Astrocyte of the cerebellum (primary cell): ENCODE measurements at regions not wholly inside any gene's neighbourhood (a gene's known extent, or its start where the extent isn't known, plus 50 kb on each side); places are given as distances from the start of the nearest gene placed in this dataset.
A peak's percentile ranks its signal among the peaks of the same experiment; 100 is the strongest.

Source experiments
- DNase-seq: peaks from one replicate; pipeline ENCODE4 v3.0.0-alpha.2; 2011; ENCODE audit warnings: low read depth
- H3K4me3 ChIP-seq: 2 replicates; pipeline ENCODE4 v1.5.1; 2011; ENCODE audit warnings: mild to moderate bottlenecking, low read depth, low read length, moderate library complexity
- CTCF ChIP-seq: IDR thresholded peaks from 2 replicates; pipeline ENCODE4 v1.5.1; 2012; ENCODE audit warnings: low read length, low read depth, moderate library complexity, mild to moderate bottlenecking; ENCODE audit errors: missing control alignments
- in situ Hi-C: cut with HindIII; loops from 2 replicates; pipeline ENCODE4 v1.10.0; 2017; ENCODE audit warnings: low sequenced_read_pairs

- in situ Hi-C loops: no loop called here
- no peak for DNase-seq
These were observed 124.1 kb upstream of the PDHA2 start for GRCh38 chr4:95715830-95716229.

DNA sequence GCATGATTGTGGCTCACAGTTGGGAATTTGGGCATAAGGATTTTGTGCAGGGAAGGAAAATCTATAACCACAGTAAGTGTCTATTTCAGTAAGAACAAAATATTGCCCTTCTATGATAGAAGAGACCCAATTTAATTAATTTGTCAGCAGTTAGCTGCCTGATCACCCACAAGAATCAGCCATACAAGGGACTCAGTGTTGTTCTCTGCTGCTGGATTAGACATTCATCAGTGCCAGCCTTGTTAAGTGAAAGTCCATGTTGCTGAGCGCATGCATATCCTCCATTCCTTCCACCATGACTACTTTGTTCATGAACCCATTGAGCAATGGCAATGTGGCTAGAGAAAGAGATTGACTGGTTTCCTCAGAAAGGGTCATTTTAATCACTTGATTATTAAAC, 125.3 kb upstream of the PDHA2 start:
- H3K4me3 ChIP-seq: no peak overlapping the region
- no peak for DNase-seq
- in situ Hi-C loops: no loop called here
- TF ChIP-seq CTCF: no peak

More at GRCh38 chr4:95715830-95716229, 124.1 kb upstream of the PDHA2 start:
- no peak for TF ChIP-seq CTCF
- H3K4me3 ChIP-seq: no peak overlapping the region

- no peak for DNase-seq
- no peak for TF ChIP-seq CTCF
- in situ Hi-C loops: no loop called here
- H3K4me3 ChIP-seq: no peak overlapping the region
These were observed 134.6 kb upstream of the PDHA2 start for GRCh38 chr4:95705323-95705722.

- no peak overlapping the region for H3K4me3 ChIP-seq
- in situ Hi-C loops: no loop called here
- DNase-seq: peak; percentile 47
- no peak for TF ChIP-seq CTCF
These were observed 138.3 kb upstream of the PDHA2 start for GRCh38 chr4:95701500-95702170.

DNA sequence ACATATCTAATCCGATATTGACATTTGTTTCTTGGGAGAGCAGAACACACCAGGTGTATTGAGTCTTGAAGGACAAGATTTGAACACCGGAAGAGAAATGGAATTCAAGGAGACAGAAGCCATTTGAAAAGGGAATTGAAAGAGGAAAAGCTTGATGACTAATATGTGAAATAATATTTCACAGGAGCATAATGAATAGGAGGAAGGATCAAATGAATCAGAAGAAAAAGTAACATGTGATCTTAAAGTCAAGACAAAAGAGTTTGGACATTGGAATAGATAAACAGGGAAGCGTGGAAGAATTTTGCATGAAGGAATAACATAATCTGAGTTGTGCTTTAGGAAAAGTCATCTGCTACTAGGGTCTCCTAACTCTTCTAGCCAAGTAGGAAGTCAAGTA, 145.5 kb upstream of the PDHA2 start:
- no peak for TF ChIP-seq CTCF
- H3K4me3 ChIP-seq: no peak overlapping the region
- in situ Hi-C loops: no loop called here
- no peak for DNase-seq

DNA sequence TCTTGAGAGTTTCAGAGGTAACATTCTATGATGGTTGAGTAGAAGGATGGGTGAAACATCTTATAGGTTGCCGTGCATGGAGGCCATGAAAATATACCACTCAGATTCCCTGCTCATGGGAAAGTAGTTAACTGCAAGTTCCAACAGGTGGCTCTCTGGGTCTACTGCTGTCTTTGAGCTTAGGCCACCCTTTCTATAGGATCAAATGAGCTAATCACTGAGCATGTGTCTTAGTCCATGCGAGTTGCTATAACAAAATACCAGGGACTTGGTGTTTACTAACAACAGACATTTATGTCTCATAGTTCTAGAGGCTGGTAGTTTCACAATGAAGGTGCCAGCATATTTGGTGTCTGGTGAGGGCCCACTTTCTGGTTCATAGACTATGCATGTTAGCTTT, 144.8 kb upstream of the UNC5C start:
- no peak for DNase-seq
- in situ Hi-C loops: no loop called here
- peak; percentile 41 for TF ChIP-seq CTCF
- H3K4me3 ChIP-seq: no peak overlapping the region
